ENCODE measurements at regions not wholly inside any gene's neighbourhood (a gene's known extent, or its start where the extent isn't known, plus 50 kb on each side); places are given as distances from the start of the nearest gene placed in this dataset.

DNA sequence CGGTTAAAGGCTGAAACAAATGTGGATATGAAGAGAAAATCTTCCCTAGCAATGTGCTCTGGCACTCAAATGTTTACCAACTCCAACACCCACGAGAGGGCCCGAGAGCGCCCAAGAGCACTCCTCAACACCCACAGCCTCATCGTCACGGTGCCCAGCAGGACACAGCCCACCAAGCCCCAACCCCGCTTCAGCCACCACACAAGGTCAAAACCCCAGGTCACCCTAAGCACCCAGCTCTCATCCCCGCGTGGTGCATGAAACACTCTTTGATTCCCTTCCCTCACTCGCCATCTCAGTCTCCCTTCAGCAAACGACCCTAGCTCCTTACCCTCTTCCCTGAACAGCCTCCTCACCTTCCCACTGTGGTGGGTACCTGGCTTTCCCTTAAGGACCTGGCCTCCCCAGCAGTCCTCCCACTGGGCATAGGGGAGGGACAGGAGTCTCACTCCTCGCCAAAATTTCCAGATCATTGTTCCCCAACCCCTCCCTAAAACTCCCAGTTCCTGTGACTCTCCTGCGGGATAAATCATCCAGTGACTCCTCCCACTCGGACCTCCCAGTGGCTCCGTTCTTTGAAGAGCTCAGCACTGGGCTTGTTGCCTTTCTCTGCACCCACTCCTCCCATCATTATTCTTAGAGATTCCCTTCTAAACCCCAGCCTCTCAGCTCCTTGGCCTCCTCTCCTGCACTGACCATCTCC lies 170.4 kb upstream of the SYT6 start:
- TF ChIP-seq RFX5 (IDR thresholded peaks at IDR 0.05; ENCODE audit: low read depth, low read length) (no peak), CHD1 (IDR thresholded peaks at IDR 0.05; ENCODE audit: low read depth, low read length) (no peak), POLR2A (IDR thresholded peaks at IDR 0.05; ENCODE audit: low read depth, low read length) (no peak), BHLHE40 (IDR thresholded peaks at IDR 0.05; ENCODE audit: low read depth, low read length) (no peak), MAFK (IDR thresholded peaks at IDR 0.05; ENCODE audit: low read depth, low read length) (no peak), CEBPB (IDR thresholded peaks at IDR 0.05; ENCODE audit: low read depth, low read length) (no peak), NFE2L2 (IDR thresholded peaks at IDR 0.05; ENCODE audit: low read depth, low read length) (no peak)
- TF ChIP-seq, protein P1, sequence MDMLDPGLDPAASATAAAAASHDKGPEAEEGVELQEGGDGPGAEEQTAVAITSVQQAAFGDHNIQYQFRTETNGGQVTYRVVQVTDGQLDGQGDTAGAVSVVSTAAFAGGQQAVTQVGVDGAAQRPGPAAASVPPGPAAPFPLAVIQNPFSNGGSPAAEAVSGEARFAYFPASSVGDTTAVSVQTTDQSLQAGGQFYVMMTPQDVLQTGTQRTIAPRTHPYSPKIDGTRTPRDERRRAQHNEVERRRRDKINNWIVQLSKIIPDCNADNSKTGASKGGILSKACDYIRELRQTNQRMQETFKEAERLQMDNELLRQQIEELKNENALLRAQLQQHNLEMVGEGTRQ (IDR thresholded peaks at IDR 0.05; ENCODE audit: low read depth, low read length), result no peak
- 88% methylated on average over 5 of the region's 15 CpGs; no CpG with 5 or more reads in 1 of the 2 experiments for WGBS, 2 experiments (ENCODE audit: extremely low coverage in 2 of 2, insufficient read length in 1 of 2)
- H3K4ac ChIP-seq (ENCODE audit: low read depth, low read length), result no peak overlapping the region
- no peak overlapping the region for H3K18ac ChIP-seq (ENCODE audit: low read depth, low read length)
- H3K9ac ChIP-seq (ENCODE audit: low read depth, low read length), result no peak overlapping the region
- no peak overlapping the region for H4K8ac ChIP-seq (ENCODE audit: low read depth in 2 of 2, low read length in 2 of 2)
- H3K27ac ChIP-seq (ENCODE audit: insufficient read depth, low read length), result no peak overlapping the region
- no peaks in the 10 kb centered on the region for H3K9me3 ChIP-seq (ENCODE audit: control insufficient read depth, insufficient read depth, low read length)
- in situ Hi-C loops (cut with MboI; ENCODE audit: low sequenced_read_pairs), result no loop called here
- intact Hi-C loops (cut with micrococcal nuclease), result no loop called here
- no peak overlapping the region for H2BK5ac ChIP-seq (ENCODE audit: low read depth, low read length, poor library complexity, severe bottlenecking)
- H3K27me3 ChIP-seq (ENCODE audit: control insufficient read depth, insufficient read depth, low read length), result peaks cover 4% of the 10 kb centered on the region
- no peak overlapping the region; the same call in 1 of the 2 replicates for H2AK5ac ChIP-seq (ENCODE audit: low read depth, low read length)
- ChIA-PET POLR2A (ENCODE audit: unreplicated experiment) (no interaction called here), CTCF (no interaction called here)
- ATAC-seq (ENCODE audit: low read depth), result no peak
- H2BK15ac ChIP-seq (ENCODE audit: low read depth, low read length), result no peak overlapping the region
- H2BK20ac ChIP-seq (ENCODE audit: low read depth, low read length), result no peak overlapping the region
- H2AFZ ChIP-seq (replicated peaks; ENCODE audit: low read length, poor library complexity), result no peak overlapping the region
- no peak overlapping the region for H4K5ac ChIP-seq (ENCODE audit: low read depth, low read length)
- no peak overlapping the region for H3K56ac ChIP-seq (ENCODE audit: extremely low read depth, insufficient read depth, low read length)
- H3K4me2 ChIP-seq (ENCODE audit: low read depth, low read length), result no peak overlapping the region
- H3K23ac ChIP-seq (ENCODE audit: low read depth, low read length), result no peak overlapping the region
- H2AK9ac ChIP-seq (replicated peaks; ENCODE audit: low read depth, low read length, poor library complexity), result no peak overlapping the region
- H3K36me3 ChIP-seq (ENCODE audit: control insufficient read depth, insufficient read depth, low read length), result no peaks in the 10 kb centered on the region
- H4K20me1 ChIP-seq (ENCODE audit: insufficient read depth, low read length), result no peaks in the 10 kb centered on the region
- H3K9me1 ChIP-seq (ENCODE audit: insufficient read depth, low read length), result peaks cover 9% of the 10 kb centered on the region
- no peaks in the 10 kb centered on the region for H3K79me1 ChIP-seq (ENCODE audit: low read depth in 1 of 2, low read length in 2 of 2)
- no peak overlapping the region for H2BK120ac ChIP-seq (ENCODE audit: low read depth, low read length)
- no peak overlapping the region for H4K91ac ChIP-seq (ENCODE audit: insufficient read depth, low read depth, low read length)
- dilution Hi-C loops (cut with HindIII; ENCODE audit: low sequenced_read_pairs, unreplicated experiment), result no loop called here
- no peak for DNase-seq
- peaks cover 5% of the 10 kb centered on the region for H3K4me1 ChIP-seq (ENCODE audit: control insufficient read depth, insufficient read depth, low read length)
- no peak overlapping the region for H3K4me3 ChIP-seq (ENCODE audit: insufficient read depth, low read depth, low read length)
- no TSS peak for BruUV-seq (replicated peaks)
- H3K14ac ChIP-seq (replicated peaks; ENCODE audit: low read depth, low read length), result no peak overlapping the region

All from IMR-90 (cell line).